ENCODE measurements at regions not wholly inside any gene's neighbourhood (a gene's known extent, or its start where the extent isn't known, plus 50 kb on each side); places are given as distances from the start of the nearest gene placed in this dataset.

- TF ChIP-seq, protein P1, sequence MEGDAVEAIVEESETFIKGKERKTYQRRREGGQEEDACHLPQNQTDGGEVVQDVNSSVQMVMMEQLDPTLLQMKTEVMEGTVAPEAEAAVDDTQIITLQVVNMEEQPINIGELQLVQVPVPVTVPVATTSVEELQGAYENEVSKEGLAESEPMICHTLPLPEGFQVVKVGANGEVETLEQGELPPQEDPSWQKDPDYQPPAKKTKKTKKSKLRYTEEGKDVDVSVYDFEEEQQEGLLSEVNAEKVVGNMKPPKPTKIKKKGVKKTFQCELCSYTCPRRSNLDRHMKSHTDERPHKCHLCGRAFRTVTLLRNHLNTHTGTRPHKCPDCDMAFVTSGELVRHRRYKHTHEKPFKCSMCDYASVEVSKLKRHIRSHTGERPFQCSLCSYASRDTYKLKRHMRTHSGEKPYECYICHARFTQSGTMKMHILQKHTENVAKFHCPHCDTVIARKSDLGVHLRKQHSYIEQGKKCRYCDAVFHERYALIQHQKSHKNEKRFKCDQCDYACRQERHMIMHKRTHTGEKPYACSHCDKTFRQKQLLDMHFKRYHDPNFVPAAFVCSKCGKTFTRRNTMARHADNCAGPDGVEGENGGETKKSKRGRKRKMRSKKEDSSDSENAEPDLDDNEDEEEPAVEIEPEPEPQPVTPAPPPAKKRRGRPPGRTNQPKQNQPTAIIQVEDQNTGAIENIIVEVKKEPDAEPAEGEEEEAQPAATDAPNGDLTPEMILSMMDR (conservative IDR thresholded peaks at IDR 0.05; ENCODE audit: low read depth, low read length), result no peak
- TF ChIP-seq EZH2 (IDR thresholded peaks at IDR 0.05; ENCODE audit: low read length, unreplicated experiment), result no peak
Measured at GRCh38 chr9:33697171-33697570, 98.2 kb upstream of the PRSS3 start.
